AG09309 (cell line): ENCODE measurements at regions not wholly inside any gene's neighbourhood (a gene's known extent, or its start where the extent isn't known, plus 50 kb on each side); places are given as distances from the start of the nearest gene placed in this dataset.
A peak's percentile ranks its signal among the peaks of the same experiment; 100 is the strongest.

Source experiments
- DNase-seq: peaks from one replicate; pipeline ENCODE4 v3.0.0-alpha.2; 2010; ENCODE audit warnings: low read depth
- H3K4me3 ChIP-seq: 2 replicates; pipeline ENCODE4 v1.5.1; 2011; ENCODE audit warnings: mild to moderate bottlenecking, low read depth, low read length, moderate library complexity; ENCODE audit not compliant: control insufficient read depth
- TF ChIP-seq, protein P1 (sequence below): IDR thresholded peaks from 2 replicates; pipeline ENCODE4 v1.5.1; 2011; ENCODE audit warnings: mild to moderate bottlenecking, low read depth, low read length, inconsistent platforms; ENCODE audit not compliant: insufficient read depth, control insufficient read depth; ENCODE audit errors: missing control alignments

DNA sequence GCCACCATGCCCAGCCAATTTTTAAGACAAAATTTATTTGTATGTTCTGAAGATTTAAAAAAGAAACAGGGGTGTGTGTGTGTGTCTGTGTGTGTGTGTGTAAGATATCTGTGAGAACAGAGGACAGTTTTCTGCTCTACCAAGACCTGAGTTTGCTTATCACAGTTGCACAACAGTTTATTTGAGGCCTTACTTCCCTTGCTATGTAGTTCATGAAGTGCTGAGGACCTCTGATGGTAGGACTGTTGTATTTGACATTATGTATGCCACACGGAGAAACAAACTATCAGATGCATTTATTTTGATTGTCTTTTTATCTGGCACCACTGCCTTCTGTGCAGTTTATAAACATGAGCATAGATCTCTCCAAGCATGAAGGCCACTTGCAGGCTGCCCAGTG lies 355.2 kb downstream of the PBX1 start:
- H3K4me3 ChIP-seq = no peak overlapping the region
- TF ChIP-seq, protein P1, sequence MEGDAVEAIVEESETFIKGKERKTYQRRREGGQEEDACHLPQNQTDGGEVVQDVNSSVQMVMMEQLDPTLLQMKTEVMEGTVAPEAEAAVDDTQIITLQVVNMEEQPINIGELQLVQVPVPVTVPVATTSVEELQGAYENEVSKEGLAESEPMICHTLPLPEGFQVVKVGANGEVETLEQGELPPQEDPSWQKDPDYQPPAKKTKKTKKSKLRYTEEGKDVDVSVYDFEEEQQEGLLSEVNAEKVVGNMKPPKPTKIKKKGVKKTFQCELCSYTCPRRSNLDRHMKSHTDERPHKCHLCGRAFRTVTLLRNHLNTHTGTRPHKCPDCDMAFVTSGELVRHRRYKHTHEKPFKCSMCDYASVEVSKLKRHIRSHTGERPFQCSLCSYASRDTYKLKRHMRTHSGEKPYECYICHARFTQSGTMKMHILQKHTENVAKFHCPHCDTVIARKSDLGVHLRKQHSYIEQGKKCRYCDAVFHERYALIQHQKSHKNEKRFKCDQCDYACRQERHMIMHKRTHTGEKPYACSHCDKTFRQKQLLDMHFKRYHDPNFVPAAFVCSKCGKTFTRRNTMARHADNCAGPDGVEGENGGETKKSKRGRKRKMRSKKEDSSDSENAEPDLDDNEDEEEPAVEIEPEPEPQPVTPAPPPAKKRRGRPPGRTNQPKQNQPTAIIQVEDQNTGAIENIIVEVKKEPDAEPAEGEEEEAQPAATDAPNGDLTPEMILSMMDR = peak; percentile 31
- DNase-seq = peak; percentile 18

DNA sequence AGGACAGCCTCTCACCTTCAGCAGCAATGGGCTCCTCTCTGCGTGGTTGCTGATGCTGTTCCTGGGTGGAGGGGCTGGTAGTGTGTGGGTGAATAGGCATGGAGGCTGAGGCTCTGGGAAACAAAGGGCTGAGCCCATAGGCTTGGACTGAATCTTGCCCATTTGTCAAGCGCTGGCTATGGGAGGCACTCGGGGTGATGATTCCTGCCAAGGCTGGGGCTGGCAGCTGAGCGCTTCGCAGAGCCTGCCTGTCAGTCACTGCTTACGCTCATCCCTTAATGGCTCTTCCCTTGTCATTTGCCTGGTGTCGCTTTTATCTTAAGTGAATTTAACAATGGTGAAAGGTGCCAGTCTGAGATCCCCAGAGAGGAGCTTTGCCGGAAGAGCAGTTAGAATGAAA lies 353.3 kb downstream of the PBX1 start:
- DNase-seq = no peak
- no peak overlapping the region for H3K4me3 ChIP-seq
- TF ChIP-seq, protein P1 = no peak

DNA sequence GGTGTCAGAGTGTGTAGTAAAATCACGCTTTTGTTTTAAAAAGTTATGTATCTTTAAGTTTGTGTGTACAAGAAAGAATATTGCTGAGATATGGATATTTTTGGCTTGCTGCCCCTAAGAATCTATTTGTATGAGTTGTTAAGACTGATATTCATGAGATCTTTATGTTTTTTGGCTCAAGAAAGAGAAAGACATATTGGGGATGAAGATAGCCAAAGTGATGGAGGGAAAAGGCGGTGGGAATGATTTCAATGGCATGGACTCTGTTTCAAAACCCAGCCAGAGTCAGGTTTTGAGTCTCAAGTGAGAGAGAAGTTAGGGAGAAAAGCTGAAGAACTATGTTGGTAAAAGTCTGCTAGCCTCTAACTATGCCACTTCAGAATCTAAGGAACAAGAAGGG lies 351.7 kb downstream of the PBX1 start:
- no peak overlapping the region for H3K4me3 ChIP-seq
- TF ChIP-seq, protein P1 = no peak
- DNase-seq = no peak

DNA sequence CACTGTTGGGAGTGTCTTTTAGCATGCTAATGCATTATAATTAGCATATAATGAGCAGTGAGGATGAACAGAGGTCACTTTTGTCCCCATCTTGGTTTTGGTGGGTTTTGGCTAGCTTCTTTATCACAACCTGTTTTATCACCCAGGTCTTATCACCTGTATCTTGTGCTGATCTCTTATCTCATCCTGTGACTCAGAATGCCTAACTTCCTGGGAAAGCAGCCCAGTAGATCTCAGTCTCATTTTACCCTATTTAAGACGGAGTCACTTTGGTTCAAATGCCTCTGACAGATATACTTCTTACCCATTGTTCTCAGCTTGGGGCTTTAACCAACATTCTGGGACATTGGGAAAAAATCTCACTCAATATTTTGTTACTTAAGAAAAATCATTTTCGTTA lies 348.7 kb downstream of the PBX1 start:
- TF ChIP-seq, protein P1 = no peak
- H3K4me3 ChIP-seq = no peak overlapping the region
- DNase-seq = no peak

DNA sequence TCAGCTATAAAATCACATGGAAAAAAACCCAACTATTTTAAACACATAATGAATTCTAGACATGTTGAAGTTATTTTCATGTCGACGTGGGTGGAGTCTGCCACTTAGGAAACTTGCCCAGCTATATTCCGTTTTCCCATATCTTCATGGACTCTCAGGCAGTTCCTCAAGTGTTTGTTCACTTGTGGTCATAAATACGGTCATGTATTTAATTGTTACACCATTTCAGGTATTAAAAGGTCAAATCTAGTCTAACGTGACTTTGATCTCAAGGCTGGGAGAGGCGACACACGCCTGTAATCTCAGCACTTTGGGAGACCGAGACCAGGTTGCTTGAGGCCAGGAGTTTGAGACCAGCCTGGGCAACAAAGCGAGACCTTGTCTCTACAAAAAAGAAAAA lies 346.9 kb downstream of the PBX1 start:
- TF ChIP-seq, protein P1 = no peak
- DNase-seq = no peak
- no peak overlapping the region for H3K4me3 ChIP-seq

DNA sequence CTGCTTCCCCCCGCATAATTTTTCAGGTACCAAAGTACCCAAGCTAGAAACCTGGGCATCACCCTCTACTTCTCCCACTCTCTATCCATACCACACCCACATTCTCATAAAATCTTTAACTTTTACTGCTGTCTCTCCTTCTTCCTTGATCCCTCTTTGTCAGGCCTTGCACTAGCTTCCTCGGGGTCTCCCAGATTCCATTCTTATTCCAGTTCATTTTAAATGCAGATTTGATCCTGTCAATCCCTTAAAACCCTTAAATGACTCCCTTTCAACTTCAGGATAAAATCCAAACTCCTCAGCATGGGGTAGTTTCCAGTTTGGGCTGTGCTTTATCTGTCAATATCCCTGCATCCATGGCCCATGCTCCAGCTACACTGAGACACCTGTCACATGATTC lies 343.5 kb downstream of the PBX1 start:
- no peak for DNase-seq

More for the DNA sequence above, 343.5 kb downstream of the PBX1 start:
- TF ChIP-seq, protein P1 = no peak
- H3K4me3 ChIP-seq = no peak overlapping the region
